ENCODE measurements at regions not wholly inside any gene's neighbourhood (a gene's known extent, or its start where the extent isn't known, plus 50 kb on each side); places are given as distances from the start of the nearest gene placed in this dataset.
"Not testable (repeated sequence)": the region's sequence is repeated elsewhere in the genome, so short reads cannot be mapped to it uniquely, and the experiment has no call there.

DNA sequence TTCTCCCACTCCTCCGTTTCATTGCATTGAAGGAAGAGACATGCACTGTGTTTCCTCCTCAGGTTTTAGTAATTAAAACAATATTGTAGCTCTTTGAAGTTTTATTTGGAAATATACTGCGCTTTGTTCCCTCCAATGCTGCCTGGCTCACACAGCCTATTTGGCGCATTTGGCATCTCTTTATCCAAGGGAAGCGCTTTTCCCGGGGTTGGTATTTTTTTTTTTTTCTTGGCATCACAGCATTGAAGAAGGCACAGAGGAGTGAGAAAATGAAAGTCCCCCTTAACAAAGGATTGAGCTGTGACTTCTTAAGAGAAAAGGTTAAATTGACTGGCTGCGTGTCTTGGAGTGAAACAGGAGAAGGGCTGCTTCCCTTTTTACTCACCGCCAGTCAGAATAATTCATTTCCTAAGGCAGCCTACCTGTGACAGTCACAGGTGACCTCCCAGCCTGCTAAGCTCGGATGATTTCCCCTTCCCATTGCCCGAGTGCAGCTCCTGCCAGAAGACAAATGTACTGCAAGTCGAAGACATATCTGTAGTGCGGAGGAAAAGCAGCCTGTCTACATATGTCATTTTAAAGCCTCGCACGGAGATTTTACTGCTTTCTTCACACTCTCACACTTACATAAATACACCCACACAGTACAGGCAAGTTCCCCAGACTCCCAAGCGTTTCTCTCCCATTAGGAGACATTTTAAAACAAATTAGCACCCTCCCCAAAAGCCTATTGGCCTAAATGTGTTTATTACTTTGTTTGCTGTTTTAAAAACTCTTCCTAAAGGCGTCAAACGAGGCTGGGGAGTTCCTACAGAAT lies 665.5 kb upstream of the ZNF608 start:
- no peak for DNase-seq (ENCODE audit: low read depth, low spot score)
- peak overlapping the region; percentile 96 for H3K27ac ChIP-seq

DNA sequence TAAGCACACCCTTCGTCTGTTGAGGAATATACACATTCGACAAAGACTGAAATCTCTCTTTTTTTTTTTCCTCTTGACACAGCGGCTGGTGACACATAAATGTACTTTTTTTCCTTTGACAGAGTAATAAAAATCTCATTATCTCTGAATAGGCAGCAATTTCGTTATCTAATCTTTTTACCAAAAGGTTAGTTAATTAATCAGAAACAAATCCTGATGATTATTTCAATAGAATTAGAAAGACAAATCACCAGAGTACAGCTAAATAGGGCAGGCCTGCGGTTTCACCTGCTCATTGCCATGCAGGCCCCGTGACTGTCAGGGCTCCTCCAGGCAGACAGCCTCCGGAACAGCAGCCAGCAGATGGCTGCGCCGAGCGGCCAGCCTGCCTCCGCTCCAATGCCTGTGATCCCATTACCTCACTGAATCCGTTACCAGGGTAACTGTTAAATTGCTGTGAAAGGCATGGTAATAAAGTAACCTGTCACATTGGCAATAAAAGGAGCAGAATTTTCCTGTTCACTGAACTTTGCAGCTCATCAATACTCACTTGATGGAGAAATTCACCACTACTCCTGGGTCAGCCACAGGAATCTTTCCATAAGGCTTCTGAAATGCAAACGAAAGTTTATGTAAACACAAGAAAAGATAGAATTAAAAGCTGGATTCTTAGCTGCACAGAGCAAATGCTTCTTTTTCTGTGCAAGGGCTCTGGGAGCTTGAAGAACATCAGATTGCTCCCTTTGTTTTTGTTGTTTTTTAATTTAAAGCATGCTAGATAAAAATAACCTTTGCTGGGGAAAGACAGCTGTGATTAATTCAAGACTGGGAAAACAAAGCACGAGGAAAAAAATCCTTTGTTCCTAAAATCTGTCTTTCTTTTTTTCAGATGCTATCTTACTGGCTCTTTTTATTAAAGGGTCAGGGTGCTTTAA lies 666.4 kb upstream of the ZNF608 start:
- H3K27ac ChIP-seq = peak overlapping the region; percentile 96
- no peak for DNase-seq (ENCODE audit: low read depth, low spot score)

DNA sequence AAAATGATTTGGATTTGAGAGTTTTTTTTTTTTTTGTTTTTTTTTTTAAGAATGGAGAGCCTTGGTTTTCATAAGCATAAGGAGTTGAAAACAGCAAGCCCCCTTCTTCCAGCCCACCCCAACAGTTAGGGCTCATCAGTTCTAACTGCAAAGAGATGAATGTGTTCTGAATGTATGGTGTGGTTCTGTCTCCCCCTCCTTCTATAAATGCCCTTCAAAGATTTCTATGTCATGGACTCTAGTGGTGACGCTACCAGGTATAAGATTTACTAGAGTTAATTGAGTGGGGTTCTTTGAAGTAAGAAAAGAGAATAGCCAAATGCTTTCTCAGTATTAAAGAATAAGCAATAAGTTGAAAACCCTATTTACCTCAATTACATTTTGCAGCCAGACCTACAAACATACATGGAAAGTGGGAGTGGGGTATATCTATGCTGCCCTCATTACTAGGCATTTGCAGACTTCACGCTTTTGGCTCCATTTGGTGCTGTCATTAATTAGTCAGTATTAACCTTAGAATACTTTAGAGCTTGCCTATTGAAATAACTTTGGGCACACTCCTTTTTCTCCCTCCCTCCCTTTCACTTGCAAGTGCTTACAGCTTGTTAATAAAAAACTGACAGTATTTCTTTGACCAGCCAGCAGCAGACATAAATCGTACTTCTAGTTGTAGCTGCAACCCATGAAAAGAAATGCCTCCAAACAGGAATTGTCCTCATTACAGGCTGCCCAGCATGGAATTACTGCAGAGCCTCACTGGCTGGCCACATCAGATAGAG lies 667.2 kb upstream of the ZNF608 start:
- H3K27ac ChIP-seq = no peak overlapping the region
- DNase-seq (ENCODE audit: low read depth, low spot score) = no peak

DNA sequence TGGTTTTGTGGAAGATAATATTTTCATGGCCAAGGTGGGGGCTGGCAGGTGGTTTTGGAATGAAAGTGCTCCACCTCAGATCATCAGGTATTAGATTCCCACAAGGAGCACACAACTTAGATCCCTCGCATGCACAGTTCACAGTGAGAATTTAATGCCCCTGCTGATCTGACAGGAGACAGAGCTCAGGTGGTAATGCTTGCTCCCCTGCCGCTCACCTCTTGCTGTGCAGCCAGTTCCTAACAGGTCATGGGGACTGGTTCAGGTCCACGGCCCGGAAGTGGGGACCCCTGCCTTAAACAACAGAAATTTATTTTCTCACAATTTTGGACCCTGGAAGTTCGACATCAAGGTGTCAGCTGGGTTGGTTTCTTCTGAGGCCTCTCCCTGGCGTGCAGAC lies 668.7 kb upstream of the ZNF608 start:
- H3K27ac ChIP-seq = no peak overlapping the region
- DNase-seq (ENCODE audit: low read depth, low spot score) = no peak

DNA sequence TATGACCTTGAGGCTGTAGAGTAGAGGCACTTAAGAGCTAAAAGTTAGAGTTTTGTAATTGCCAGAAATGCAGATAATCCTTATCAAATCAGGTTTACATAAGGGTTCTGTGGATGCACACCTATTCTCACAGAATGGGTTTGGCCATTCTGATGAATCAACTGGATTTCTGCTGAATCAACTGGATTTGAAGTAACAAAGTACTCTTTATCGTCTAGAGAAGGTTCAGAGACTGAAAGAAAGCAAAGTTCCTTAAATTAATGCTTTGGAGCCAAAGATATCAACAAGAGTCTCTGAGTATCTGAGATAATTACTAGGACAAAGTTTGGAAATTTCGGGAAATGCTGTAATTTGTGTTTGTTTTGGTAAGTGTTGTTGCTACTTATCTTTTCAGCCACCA lies 669.6 kb upstream of the ZNF608 start:
- H3K27ac ChIP-seq = no peak overlapping the region
- no peak for DNase-seq (ENCODE audit: low read depth, low spot score)

DNA sequence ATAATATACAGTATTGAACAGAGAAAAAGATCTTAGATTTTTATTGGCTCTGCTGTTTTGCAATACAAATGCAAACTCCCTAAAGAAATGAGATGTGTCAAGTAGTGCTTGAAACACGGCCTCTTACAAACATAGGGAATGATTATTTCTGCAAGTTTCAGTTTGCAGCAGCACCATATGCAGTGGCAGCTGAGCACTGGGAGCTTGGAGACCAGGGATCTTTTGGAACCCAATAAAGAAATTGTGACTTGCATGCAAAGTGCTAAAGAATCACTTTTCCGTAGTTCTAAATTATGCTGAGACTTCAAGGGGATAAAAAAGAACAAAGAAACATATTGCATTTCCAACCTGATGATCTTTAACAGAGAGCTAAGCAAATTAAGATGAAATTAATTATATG lies 674.6 kb upstream of the ZNF608 start:
- no peak overlapping the region for H3K27ac ChIP-seq
- no peak for DNase-seq (ENCODE audit: low read depth, low spot score)

DNA sequence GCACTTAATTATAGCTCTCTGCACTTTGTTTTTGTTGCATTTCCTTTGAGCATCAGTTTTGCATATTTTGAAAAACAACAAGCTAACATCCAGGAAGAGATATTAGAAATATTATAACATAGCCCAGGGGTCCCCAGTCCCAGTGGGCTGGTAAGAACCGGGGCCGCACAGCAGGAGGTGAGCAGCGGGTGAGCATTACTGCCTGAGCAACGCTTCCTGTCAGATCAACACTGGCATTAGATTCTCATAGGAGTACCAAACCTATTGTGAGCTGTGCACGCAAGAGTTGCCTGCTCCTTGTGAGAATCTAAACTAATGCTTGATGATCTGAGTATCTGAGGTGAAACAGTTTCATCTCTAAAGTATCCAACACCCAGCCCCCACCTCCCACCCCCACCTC lies 675.9 kb upstream of the ZNF608 start:
- H3K27ac ChIP-seq = no peak overlapping the region
- no peak for DNase-seq (ENCODE audit: low read depth, low spot score)

DNA sequence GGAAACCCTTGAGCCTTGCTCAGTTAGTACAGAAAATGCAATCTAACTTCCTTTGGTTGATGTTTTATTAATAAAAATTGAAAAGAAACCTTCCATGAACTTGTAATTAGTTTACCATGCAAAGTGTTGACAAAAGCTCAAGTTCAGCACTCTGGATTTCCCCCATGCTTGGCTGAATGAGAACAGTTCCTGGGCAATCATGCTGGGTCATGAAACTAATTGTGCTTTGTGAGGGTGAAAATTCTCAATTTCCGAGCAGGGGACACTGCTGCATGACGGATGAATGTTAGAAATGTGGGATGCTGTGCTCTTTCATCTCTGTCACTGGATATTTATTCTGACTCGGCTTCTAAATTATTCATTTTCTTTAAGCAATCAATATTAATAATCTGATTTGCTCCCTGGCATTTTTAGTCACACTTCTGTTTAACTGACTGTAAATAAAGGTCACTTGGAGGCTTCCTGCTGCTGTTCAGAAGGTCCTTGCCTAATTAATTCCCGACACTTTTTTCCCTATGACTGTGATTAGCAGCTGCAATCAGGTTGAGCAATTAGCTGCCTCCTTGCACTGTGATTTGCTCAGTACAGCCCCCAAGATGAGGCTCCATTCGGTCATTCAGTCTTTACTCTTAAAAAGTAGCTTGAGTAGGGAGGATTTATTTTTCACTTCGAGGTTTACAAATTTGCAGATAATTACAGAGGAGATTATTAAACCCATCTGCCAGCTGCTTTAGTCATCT lies 678.1 kb upstream of the ZNF608 start:
- H3K27ac ChIP-seq = no peak overlapping the region
- DNase-seq (ENCODE audit: low read depth, low spot score) = no peak

DNA sequence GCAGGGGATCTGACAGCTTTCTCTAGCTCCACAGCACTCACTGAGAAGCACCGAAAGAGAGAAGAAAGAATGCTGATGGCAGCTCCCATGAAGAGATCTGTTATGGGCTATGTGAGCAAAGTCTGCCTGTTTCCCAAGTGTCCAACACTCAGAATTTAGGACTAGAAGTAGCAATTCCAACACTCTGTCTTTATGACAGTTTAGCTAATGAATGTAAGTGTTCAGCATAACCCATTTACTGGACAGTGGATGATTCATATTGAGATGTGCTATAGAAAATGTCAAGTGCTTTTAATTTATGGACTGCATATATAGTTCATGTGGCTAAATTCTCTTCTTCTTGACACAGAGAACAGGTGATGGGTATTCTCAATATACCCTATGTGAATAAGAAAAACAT lies 683.1 kb upstream of the ZNF608 start:
- no peak overlapping the region for H3K27ac ChIP-seq
- no peak for DNase-seq (ENCODE audit: low read depth, low spot score)

DNA sequence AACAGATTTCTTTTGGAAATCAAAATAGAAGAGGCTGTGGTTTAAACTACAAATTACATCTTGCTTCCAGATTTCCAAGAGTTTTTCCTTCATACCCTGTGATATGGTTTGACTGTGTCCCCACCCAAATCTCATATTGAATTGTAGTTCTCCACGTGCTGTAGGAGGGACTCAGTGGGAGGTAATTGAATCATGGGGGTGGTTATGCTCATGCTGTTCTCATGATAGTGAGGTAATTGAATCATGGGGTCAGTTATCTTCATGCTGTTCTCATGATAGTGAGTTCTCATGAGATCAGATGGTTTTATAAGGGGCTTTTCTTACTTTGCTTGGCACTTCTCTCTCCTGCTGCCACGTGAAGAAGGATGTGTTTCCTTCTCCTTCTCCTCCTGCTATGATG lies 687.0 kb upstream of the ZNF608 start:
- H3K27ac ChIP-seq = no peak overlapping the region
- DNase-seq (ENCODE audit: low read depth, low spot score) = no peak

DNA sequence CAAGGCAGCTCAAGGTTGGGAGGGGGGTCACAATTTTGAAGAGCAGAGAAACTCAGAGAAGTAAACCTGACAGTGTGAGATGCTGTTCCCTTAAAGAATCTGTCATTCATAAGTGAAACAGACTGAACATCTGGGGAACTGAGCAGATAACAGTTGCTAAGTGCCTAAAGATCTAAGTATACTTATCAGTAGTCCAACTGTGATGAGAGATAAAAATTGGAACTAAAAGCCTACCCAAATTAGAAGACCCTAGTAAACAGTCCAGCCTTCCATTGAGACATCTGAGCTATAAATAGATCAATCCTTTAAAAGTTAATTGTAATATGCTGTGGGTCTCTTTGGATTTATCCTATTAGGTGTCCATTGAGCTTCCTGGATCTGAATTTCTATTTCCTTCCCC lies 692.8 kb upstream of the ZNF608 start:
- no peak overlapping the region for H3K27ac ChIP-seq
- no peak for DNase-seq (ENCODE audit: low read depth, low spot score)

DNA sequence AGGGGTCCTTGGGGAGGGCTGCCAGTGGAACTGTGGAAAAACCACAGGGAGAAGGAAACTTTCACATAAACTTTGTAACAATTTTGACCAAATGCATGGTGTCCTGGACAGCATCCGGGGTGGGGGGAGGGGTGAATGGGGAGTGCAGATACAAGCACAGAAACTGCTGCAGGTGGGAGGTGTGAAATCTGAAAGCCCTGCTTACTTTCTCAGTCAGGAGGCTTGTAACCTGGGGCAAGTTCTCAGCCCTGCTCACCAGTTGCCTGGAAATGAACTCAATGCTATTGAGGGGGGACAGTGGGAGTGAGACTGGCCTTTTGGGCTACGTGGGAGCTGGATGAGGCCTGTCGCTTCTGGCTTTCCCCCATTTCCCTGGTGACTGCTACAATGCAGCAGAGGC lies 694.5 kb upstream of the ZNF608 start:
- H3K27ac ChIP-seq = no peak overlapping the region
- no peak for DNase-seq (ENCODE audit: low read depth, low spot score)

DNA sequence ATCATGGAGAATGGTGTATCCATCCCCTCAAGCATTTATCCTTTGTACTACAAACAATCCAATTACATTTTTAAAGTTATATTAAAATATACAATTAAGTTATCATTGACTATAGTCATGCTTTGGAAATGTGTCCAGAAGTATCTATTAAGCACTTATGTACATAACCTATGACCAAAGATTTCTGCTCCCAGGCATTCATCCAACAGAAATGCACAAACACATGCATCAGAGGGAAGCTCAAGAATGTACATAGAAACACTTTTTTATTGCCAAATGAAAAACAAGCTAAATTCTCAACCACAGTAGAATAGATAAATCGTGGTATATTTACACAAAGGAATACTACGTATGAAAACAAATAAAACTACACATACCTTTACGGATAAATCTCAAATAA lies 700.5 kb upstream of the ZNF608 start:
- peak; percentile 44 for DNase-seq (ENCODE audit: low read depth, low spot score)
- H3K27ac ChIP-seq = no peak overlapping the region

DNA sequence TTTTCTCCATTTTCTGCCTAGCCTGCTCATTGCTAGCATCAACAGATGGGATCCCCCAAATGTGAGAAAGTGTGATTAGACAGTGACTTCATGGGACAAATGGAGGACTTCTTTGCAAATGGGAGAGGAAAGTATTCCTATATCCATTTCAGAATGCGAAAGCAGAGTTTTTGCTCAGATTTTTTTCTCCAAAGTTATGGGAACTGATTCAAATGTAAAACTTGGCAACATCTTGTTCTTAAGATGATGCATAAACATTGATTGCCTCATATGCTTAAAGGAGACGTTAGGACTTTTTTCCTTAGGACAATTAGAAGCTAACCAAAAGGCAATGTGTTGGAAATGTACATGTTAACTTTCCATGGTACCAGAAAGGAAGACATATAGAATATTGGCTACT lies 704.3 kb upstream of the ZNF608 start:
- no peak overlapping the region for H3K27ac ChIP-seq
- no peak for DNase-seq (ENCODE audit: low read depth, low spot score)

DNA sequence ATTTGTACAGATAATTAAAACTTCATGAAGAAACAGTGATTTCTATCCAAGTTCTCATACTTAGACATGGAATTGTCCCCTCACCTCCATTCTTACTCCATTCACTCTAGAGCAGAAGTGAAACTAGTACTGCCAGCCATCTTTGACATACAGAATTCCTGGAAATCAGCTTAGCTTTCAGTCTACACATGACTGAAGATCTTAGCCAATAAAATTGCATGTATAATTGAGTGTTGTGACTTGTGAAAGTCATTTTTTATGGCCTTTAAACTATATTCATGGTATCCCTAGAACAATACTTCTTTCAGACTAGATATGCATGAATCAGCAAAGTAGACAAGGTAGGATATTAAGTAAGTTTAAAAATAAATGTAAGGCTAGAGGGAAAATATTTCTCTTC lies 705.2 kb upstream of the ZNF608 start:
- H3K27ac ChIP-seq = no peak overlapping the region
- no peak for DNase-seq (ENCODE audit: low read depth, low spot score)

DNA sequence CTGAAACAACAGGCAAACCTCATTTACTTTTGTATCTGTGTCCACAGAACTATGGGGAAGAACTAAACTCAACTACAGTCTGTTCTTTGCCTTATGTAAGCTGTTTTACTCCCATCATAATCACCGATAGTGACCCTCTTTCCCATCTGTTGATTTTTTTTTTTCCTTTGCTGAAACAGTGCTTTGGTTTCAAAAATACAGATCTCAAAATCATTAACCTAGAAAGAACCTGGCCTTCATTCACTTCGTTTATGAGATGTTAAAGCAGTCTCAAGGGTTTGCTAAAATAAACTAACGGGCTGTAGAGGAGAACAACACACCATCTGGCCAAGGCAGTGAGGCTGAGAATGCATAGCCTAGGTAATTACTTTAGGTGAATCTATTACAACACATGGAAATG lies 706.6 kb upstream of the ZNF608 start:
- no peak for DNase-seq (ENCODE audit: low read depth, low spot score)
- no peak overlapping the region for H3K27ac ChIP-seq

DNA sequence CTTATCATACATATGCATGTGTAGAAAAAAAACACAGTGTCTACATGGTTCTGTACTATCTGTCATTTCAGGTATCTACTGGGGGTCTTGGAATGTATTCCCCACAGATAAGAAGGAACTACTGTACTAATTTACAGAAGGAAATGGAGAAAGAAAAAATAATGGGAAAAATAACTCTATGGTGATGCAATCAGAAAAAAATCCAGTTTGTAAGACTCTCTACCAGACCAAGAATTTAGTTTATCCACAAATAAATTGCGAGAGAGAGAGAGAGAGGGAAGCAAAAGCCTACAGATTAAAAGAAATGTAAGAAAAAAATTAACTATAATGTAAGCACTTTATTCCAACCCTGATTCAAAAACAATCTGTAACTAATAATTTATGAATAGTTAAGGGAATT lies 708.6 kb upstream of the ZNF608 start:
- DNase-seq (ENCODE audit: low read depth, low spot score) = no peak
- no peak overlapping the region for H3K27ac ChIP-seq

DNA sequence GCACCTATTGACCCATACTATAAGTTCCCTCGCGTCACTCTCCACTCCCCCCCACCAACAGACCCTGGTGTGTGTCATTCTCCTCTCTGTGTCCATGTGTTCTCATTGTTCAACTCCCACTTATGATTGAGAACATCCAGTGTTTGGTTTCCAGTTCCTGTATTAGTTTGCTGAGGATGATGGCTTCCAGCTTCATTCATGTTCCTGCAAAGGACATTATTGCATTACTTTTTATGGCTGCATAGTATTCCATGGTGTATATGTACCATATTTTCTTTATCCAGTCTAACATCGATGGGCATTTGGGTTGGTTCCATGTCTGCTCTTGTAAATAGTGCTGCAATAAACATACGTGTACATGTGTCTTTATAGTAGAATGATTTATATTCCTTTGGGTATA lies 709.6 kb upstream of the ZNF608 start:
- H3K27ac ChIP-seq; DNase-seq (ENCODE audit: low read depth, low spot score): not testable (repeated sequence)

DNA sequence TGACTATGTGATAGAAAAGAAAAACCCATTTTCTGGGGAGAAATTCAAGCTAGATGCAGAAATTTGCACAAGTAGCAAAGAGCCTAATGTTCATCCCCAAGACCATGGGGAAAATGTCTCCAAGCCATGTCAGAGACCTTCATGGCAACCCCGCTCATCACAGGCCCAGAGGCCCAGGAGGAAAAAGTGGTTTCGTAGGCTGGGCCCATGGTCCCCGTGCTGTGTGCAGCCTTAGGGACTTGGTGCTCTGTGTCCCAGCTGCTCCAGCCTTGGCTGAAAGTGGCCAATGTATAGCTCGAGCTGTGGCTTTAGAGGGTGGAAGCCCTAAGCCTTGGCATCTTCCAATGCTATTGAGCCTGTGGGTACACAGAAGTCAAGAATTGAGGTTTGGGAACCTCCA lies 711.2 kb upstream of the ZNF608 start:
- no peak overlapping the region for H3K27ac ChIP-seq
- DNase-seq (ENCODE audit: low read depth, low spot score) = no peak

DNA sequence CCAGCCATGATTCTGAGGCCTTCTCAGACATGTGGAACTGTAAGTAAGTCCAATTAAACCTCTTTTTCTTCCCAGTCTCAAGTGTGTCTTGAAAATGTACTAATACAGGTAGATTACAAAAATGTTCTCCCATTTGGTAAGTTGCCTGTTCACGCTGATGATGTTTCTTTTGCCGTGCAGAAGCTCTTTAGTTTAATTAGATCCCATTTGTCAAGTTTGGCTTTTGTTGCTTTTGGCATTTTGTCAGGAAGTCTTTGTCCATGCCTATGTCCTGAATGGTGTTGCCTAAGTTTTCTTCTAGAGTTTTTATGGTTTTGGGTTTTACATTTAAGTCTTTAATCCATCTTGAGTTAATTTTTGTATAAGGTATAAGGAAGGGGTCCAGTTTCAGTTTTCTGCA lies 712.5 kb upstream of the ZNF608 start:
- not testable (repeated sequence) for H3K27ac ChIP-seq; DNase-seq (ENCODE audit: low read depth, low spot score)
